ENCODE measurements at regions not wholly inside any gene's neighbourhood (a gene's known extent, or its start where the extent isn't known, plus 50 kb on each side); places are given as distances from the start of the nearest gene placed in this dataset.

DNA sequence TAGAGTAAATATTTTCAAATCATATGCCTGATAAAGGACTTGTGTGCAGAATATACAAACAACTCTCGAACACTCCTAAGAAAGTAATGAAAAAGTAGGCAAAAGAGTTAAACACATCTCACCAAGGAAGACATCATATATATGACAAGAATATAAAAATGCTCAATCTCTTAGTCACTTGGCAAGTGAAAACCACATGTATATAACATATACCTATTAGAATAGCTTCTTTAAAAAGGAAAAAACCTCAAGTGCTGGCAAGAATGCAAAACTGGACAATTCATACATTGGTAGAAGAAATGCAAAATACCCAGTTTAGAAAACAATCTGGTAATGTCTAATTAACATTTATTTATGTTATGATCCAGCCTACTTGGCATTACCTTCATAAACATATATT, 146.6 kb upstream of the DGKB start:
- Histone ChIP-seq H3K36me3 (no peaks in the 10 kb centered on the region), H3K4me3 (no peak overlapping the region), H3K4me1 (no peaks in the 10 kb centered on the region), H3K27me3 (no peaks in the 10 kb centered on the region), H3K27ac (no peak overlapping the region), H3K9me3 (no peaks in the 10 kb centered on the region)
- intact Hi-C loops (cut with DNase I; ENCODE audit: low total_unique reads), result no loop called here
- no peak for DNase-seq
- TF ChIP-seq, protein P1, sequence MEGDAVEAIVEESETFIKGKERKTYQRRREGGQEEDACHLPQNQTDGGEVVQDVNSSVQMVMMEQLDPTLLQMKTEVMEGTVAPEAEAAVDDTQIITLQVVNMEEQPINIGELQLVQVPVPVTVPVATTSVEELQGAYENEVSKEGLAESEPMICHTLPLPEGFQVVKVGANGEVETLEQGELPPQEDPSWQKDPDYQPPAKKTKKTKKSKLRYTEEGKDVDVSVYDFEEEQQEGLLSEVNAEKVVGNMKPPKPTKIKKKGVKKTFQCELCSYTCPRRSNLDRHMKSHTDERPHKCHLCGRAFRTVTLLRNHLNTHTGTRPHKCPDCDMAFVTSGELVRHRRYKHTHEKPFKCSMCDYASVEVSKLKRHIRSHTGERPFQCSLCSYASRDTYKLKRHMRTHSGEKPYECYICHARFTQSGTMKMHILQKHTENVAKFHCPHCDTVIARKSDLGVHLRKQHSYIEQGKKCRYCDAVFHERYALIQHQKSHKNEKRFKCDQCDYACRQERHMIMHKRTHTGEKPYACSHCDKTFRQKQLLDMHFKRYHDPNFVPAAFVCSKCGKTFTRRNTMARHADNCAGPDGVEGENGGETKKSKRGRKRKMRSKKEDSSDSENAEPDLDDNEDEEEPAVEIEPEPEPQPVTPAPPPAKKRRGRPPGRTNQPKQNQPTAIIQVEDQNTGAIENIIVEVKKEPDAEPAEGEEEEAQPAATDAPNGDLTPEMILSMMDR (IDR thresholded peaks at IDR 0.05), result no peak

DNA sequence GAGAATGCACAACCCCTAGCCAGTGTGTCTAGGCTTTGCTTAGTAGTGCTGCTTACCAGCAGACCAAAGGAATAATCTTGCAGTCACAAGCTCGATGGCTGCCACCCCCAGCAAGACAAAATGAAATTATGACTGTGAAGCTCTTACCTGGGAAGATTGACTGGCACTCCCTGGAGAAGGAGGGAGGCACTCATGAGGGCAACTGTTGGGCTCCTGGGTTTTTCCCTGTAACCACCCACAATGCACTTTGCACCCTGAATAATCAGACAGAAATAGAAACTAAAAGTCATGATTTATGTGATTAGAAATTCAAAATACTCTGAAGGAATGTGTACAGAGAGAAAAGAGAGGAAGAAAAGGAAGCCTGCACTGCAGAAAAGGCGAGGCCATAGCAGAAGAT, 144.3 kb upstream of the DGKB start:
- Histone ChIP-seq H3K9me3 (no peaks in the 10 kb centered on the region), H3K36me3 (no peaks in the 10 kb centered on the region)

DNA sequence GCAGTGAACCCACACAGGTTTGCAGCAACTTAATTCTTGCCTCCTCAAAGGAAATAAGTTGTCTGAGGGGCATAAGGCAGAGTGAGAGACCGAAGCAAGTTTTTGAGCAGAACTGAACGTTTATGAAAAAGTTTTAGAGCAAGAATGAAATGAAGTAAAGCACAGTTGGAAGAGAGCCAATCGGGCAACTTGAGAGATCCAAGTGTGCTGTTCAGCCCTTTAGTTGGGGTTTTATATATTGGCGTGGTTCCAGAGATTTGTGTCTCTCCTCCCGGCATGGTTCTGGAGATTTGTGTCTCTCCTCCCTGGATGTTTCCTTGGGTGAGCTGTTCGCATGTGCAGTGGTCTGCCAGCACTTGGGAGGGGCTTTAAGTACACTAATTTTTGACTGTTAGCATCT, 141.4 kb upstream of the DGKB start:
- no peak for DNase-seq
- no peak overlapping the region for H3K27ac ChIP-seq
- intact Hi-C loops (cut with DNase I; ENCODE audit: low total_unique reads), result no loop called here
- H3K4me1 ChIP-seq, result no peaks in the 10 kb centered on the region
- TF ChIP-seq, protein P1 (IDR thresholded peaks at IDR 0.05), result no peak
- H3K4me3 ChIP-seq, result no peak overlapping the region
- no peaks in the 10 kb centered on the region for H3K36me3 ChIP-seq
- H3K9me3 ChIP-seq, result no peaks in the 10 kb centered on the region
- H3K27me3 ChIP-seq, result no peaks in the 10 kb centered on the region

More for the DNA sequence above, 144.3 kb upstream of the DGKB start:
- Histone ChIP-seq H3K4me1 (no peaks in the 10 kb centered on the region), H3K4me3 (no peak overlapping the region), H3K27me3 (no peaks in the 10 kb centered on the region), H3K27ac (no peak overlapping the region)
- no peak for DNase-seq
- intact Hi-C loops (cut with DNase I; ENCODE audit: low total_unique reads), result no loop called here
- TF ChIP-seq, protein P1 (IDR thresholded peaks at IDR 0.05), result no peak

DNA sequence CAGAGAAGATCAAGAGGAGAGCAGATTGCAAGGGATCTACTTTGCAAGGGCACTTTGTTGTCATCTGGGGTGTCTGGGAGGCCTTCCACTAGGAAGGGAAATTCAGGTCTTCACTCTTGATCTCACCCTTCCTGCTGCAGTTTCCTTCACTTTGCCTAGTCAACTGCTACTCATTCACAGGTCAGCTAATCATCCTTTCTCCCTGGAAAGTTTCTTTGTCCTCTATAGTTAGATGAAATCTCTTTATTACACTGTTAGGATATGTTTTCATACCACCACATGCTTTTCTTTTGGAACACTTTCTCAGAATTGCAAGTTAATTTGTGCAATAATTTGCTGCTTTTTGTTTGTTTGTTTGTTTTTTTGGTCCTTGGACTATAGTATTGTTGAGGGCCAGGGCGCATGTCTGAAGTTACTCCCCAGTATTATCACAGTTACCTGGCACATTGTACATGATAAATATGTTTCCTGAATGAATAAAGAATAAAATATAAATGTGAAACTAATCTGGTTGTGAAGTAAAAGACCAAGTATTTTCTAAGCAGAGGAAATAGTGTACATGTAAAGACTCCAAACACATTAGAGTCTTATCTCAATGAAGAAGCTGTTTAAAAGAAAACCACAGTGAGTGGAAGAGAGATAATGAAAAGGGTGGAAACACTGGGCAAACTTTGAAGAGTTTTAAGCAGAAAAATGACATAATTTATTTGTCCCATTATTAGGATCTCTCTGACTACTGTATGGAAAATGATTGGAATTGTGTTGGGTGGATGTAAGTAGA, 139.9 kb upstream of the DGKB start:
- no peaks in the 10 kb centered on the region for H3K9me3 ChIP-seq
- H3K36me3 ChIP-seq, result no peaks in the 10 kb centered on the region
- H3K4me1 ChIP-seq, result no peaks in the 10 kb centered on the region
- TF ChIP-seq, protein P1 (IDR thresholded peaks at IDR 0.05), result no peak
- H3K27me3 ChIP-seq, result no peaks in the 10 kb centered on the region
- H3K27ac ChIP-seq, result no peak overlapping the region
- intact Hi-C loops (cut with DNase I; ENCODE audit: low total_unique reads), result no loop called here
- H3K4me3 ChIP-seq, result no peak overlapping the region
- no peak for DNase-seq

DNA sequence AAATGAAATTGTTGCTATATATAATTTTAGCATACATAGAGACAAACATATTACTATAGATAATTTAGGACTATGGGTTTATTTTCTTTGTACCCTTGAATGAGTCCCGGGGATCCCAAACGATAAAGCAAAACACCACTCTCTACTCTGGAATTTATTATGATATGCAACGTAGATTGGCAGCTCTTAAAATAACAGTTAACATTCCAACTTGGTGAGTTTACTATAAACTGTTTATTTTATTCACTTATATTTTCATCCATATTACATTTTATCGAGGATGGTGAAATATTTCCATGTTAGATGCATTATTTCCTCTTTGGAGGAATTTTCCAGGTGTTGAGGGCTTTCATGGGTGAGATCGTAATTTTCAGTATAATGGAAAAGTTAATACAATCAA, 138.7 kb upstream of the DGKB start:
- no peak overlapping the region for H3K27ac ChIP-seq
- no peaks in the 10 kb centered on the region for H3K27me3 ChIP-seq
- no peak for DNase-seq
- no peaks in the 10 kb centered on the region for H3K4me1 ChIP-seq
- TF ChIP-seq, protein P1 (IDR thresholded peaks at IDR 0.05), result no peak
- no peaks in the 10 kb centered on the region for H3K9me3 ChIP-seq
- intact Hi-C loops (cut with DNase I; ENCODE audit: low total_unique reads), result no loop called here
- no peaks in the 10 kb centered on the region for H3K36me3 ChIP-seq
- no peak overlapping the region for H3K4me3 ChIP-seq

Data from tibial artery (tissue), 4 donors.